HEK293 (cell line): ENCODE measurements at regions not wholly inside any gene's neighbourhood (a gene's known extent, or its start where the extent isn't known, plus 50 kb on each side); places are given as distances from the start of the nearest gene placed in this dataset.

Experiments used
- CTCF ChIA-PET: fragments of 350-600 bp; formaldehyde crosslinking; extraction: SDS; loops from one replicate; lab custom pipeline; 2021; ENCODE audit warnings: antibody characterized with exemption; lab: Yijun Ruan, JAX
- POLR2A ChIA-PET: fragments of 300-600 bp; formaldehyde crosslinking; extraction: SDS; loops from one replicate; lab custom pipeline; 2020; ENCODE audit warnings: antibody characterized with exemption, inconsistent platforms; lab: Yijun Ruan, JAX
- H3K27ac ChIP-seq: fragments of 200-500 bp; sonication (Bioruptor generic); 2 replicates; pipeline ENCODE4 v1.5.1; 2014; ENCODE audit warnings: low read depth, low read length, control low read depth, inconsistent platforms; ENCODE audit errors: extremely low read depth
- H3K36me3 ChIP-seq, 2 experiments: fragments of 200-500 bp in 1 of 2; sonication (Bioruptor generic) in 1 of 2; 1 replicate in 1 of 2; 2 replicates in 1 of 2; pipeline ENCODE4 v1.5.1; 2014 to 2017; ENCODE audit warnings: inconsistent platforms in 2 of 2, low read length in 2 of 2; ENCODE audit not compliant: control insufficient read depth in 2 of 2, insufficient read depth in 1 of 2
- H3K4me1 ChIP-seq: fragments of 200-500 bp; sonication (Bioruptor generic); 2 replicates; pipeline ENCODE4 v1.5.1; 2014; ENCODE audit warnings: mild to moderate bottlenecking, low read length, inconsistent platforms; ENCODE audit not compliant: control insufficient read depth, insufficient read depth
- H3K4me3 ChIP-seq: 2 replicates; pipeline ENCODE4 v1.5.1; 2011; ENCODE audit warnings: low read depth, mild to moderate bottlenecking, control low read depth, low read length, moderate library complexity
- H3K9me3 ChIP-seq: fragments of 200-500 bp; sonication (Bioruptor generic); 2 replicates; pipeline ENCODE4 v1.5.1; 2014; ENCODE audit warnings: low read depth, low read length, inconsistent platforms; ENCODE audit not compliant: control insufficient read depth, insufficient read depth
- FEZF1 ChIP-seq: fragments of 450-650 bp; formaldehyde crosslinking; IDR thresholded peaks from 2 replicates; pipeline ENCODE4 v1.5.1; 2016; ENCODE audit warnings: missing biosample characterization, missing genetic modification characterization
- HIC1 ChIP-seq: fragments of 450-650 bp; formaldehyde crosslinking; IDR thresholded peaks from 2 replicates; pipeline ENCODE4 v1.5.1; 2016; ENCODE audit warnings: missing biosample characterization, missing genetic modification characterization
- HOXD13 ChIP-seq: sonication (generic); formaldehyde crosslinking; IDR thresholded peaks from 2 replicates; pipeline ENCODE4 v1.8.0; 2022; ENCODE audit warnings: missing genetic modification reagents, borderline replicate concordance
- KLF16 ChIP-seq: fragments of 450-650 bp; formaldehyde crosslinking; IDR thresholded peaks from 2 replicates; pipeline ENCODE4 v1.5.1; 2017; ENCODE audit warnings: missing biosample characterization, missing genetic modification characterization
- PBX3 ChIP-seq: sonication (generic); formaldehyde crosslinking; IDR thresholded peaks from 2 replicates; pipeline ENCODE4 v1.8.1; 2022; ENCODE audit warnings: mild to moderate bottlenecking, moderate library complexity, missing genetic modification reagents
- REPIN1 ChIP-seq: fragments of 450-650 bp; formaldehyde crosslinking; IDR thresholded peaks from 2 replicates; pipeline ENCODE4 v1.5.1; 2017; ENCODE audit warnings: missing biosample characterization, missing genetic modification characterization, low read depth
- SP2 ChIP-seq: fragments of 450-650 bp; formaldehyde crosslinking; IDR thresholded peaks from 2 replicates; pipeline ENCODE4 v1.5.1; 2016; ENCODE audit warnings: missing biosample characterization, missing genetic modification characterization
- SP3 ChIP-seq: fragments of 450-650 bp; formaldehyde crosslinking; IDR thresholded peaks from 2 replicates; pipeline ENCODE4 v1.5.1; 2016; ENCODE audit warnings: missing biosample characterization, missing genetic modification characterization
- TRIM28 ChIP-seq: IDR thresholded peaks from 2 replicates; pipeline ENCODE4 v1.6.1; 2011; ENCODE audit warnings: low read length, control low read depth, borderline replicate concordance
- YY2 ChIP-seq: fragments of 450-650 bp; formaldehyde crosslinking; IDR thresholded peaks from 2 replicates; pipeline ENCODE4 v1.5.1; 2016; ENCODE audit warnings: missing biosample characterization, missing genetic modification characterization
- ZNF148 ChIP-seq: fragments of 450-650 bp; formaldehyde crosslinking; IDR thresholded peaks from 2 replicates; pipeline ENCODE4 v1.5.0; 2017; ENCODE audit warnings: missing biosample characterization, missing genetic modification characterization, borderline replicate concordance
- ZNF280D ChIP-seq: fragments of 450-650 bp; formaldehyde crosslinking; IDR thresholded peaks from 2 replicates; pipeline ENCODE4 v1.5.1; 2016; ENCODE audit warnings: missing biosample characterization, missing genetic modification characterization
- ZNF366 ChIP-seq: fragments of 450-650 bp; formaldehyde crosslinking; conservative IDR thresholded peaks from 2 replicates; pipeline ENCODE4 v1.5.1; 2016; ENCODE audit warnings: missing biosample characterization, missing genetic modification characterization
- ZNF521 ChIP-seq: fragments of 450-650 bp; formaldehyde crosslinking; IDR thresholded peaks from 2 replicates; pipeline ENCODE4 v1.5.1; 2017; ENCODE audit warnings: missing biosample characterization, mild to moderate bottlenecking, missing genetic modification characterization
- ZNF677 ChIP-seq: fragments of 450-650 bp; IDR thresholded peaks from 2 replicates; pipeline ENCODE4 v1.5.0; 2018; ENCODE audit warnings: missing biosample characterization, mild to moderate bottlenecking, missing genetic modification characterization, moderate library complexity
- ZNF768 ChIP-seq: fragments of 450-650 bp; formaldehyde crosslinking; IDR thresholded peaks from 2 replicates; pipeline ENCODE4 v1.5.1; 2018; ENCODE audit warnings: missing biosample characterization, mild to moderate bottlenecking, missing genetic modification characterization
- ZNF785 ChIP-seq: fragments of 450-650 bp; formaldehyde crosslinking; IDR thresholded peaks from 2 replicates; pipeline ENCODE4 v1.5.1; 2016; ENCODE audit warnings: missing biosample characterization, missing genetic modification characterization
- ZNF792 ChIP-seq: fragments of 450-650 bp; formaldehyde crosslinking; IDR thresholded peaks from 2 replicates; pipeline ENCODE4 v1.5.1; 2016; ENCODE audit warnings: missing biosample characterization, missing genetic modification characterization
- ZSCAN16 ChIP-seq: fragments of 450-650 bp; formaldehyde crosslinking; IDR thresholded peaks from 2 replicates; pipeline ENCODE4 v1.5.1; 2016; ENCODE audit warnings: missing biosample characterization, missing genetic modification characterization

- Histone ChIP-seq H3K36me3 (no peaks in the 10 kb centered on the region), H3K9me3 (no peaks in the 10 kb centered on the region), H3K4me3 (no peak overlapping the region), H3K27ac (no peak overlapping the region), H3K4me1 (no peaks in the 10 kb centered on the region)
- TF ChIP-seq SP3 (tag by site-specific recombination) = no peak
- TF ChIP-seq TRIM28 = no peak
- ChIA-PET POLR2A (interaction anchor here (0.6 kb wide), 1 partner anchor 1081 kb away, joined by 3 read pairs; no protein-coding TSS in a partner anchor), CTCF (interaction anchor here (0.6 kb wide), 1 partner anchor 322 kb away, joined by 3 read pairs; no protein-coding TSS in a partner anchor)
Observed at GRCh38 chr6:74431873-74432580, 736.0 kb downstream of the CD109 start.

GRCh38 chr6:74420221-74420620, 724.2 kb downstream of the CD109 start:
- POLR2A ChIA-PET = no interaction called here
- H3K4me1 ChIP-seq = no peaks in the 10 kb centered on the region
- H3K27ac ChIP-seq = no peak overlapping the region
- H3K4me3 ChIP-seq = no peak overlapping the region
- TF ChIP-seq REPIN1 (tag by site-specific recombination) (no peak), ZNF792 (no peak)
- TF ChIP-seq, all 188 proteins: peak for 0
- Histone ChIP-seq H3K9me3 (no peaks in the 10 kb centered on the region), H3K36me3 (no peaks in the 10 kb centered on the region)
- CTCF ChIA-PET = no interaction called here

GRCh38 chr6:74415056-74415455, 719.1 kb downstream of the CD109 start:
- POLR2A ChIA-PET = no interaction called here
- Histone ChIP-seq H3K4me3 (no peak overlapping the region), H3K27ac (no peak overlapping the region), H3K36me3 (no peaks in the 10 kb centered on the region), H3K9me3 (no peaks in the 10 kb centered on the region), H3K4me1 (no peaks in the 10 kb centered on the region)
- CTCF ChIA-PET = interaction anchor here (0.7 to 1.1 kb wide), 2 partner anchors 739 to 796 kb away, joined by 3 to 4 read pairs; no protein-coding TSS in a partner anchor
- no peak for TF ChIP-seq ZNF677
- TF ChIP-seq KLF16 (tag by site-specific recombination) = no peak

GRCh38 chr6:74410630-74411029, 714.6 kb downstream of the CD109 start:
- Histone ChIP-seq H3K27ac (no peak overlapping the region), H3K4me3 (no peak overlapping the region), H3K36me3 (no peaks in the 10 kb centered on the region), H3K9me3 (no peaks in the 10 kb centered on the region), H3K4me1 (no peaks in the 10 kb centered on the region)
- ChIA-PET CTCF (interaction anchor here (1.3 kb wide), 1 partner anchor 800 kb away, joined by 4 read pairs; no protein-coding TSS in a partner anchor), POLR2A (no interaction called here)
- TF ChIP-seq ZNF280D (tag by site-specific recombination) = no peak
- TF ChIP-seq ZNF521 = no peak
- no peak for TF ChIP-seq SP2 (tag by site-specific recombination)
- TF ChIP-seq ZSCAN16 (tag by site-specific recombination) = no peak
- TF ChIP-seq PBX3 (CRISPR knock-in tag) = no peak
- no peak for TF ChIP-seq FEZF1 (tag by site-specific recombination)
- no peak for TF ChIP-seq HIC1
- TF ChIP-seq ZNF366 (tag by site-specific recombination) = no peak
- TF ChIP-seq YY2 = no peak
- no peak for TF ChIP-seq ZNF785 (tag by site-specific recombination)
- TF ChIP-seq ZNF768 (tag by site-specific recombination) = no peak
- TF ChIP-seq ZNF148 = no peak
- no peak for TF ChIP-seq HOXD13 (CRISPR knock-in tag)
